NCI-H187 (cell line): ENCODE measurements at regions not wholly inside any gene's neighbourhood (a gene's known extent, or its start where the extent isn't known, plus 50 kb on each side); places are given as distances from the start of the nearest gene placed in this dataset.
"Not testable (repeated sequence)": the region's sequence is repeated elsewhere in the genome, so short reads cannot be mapped to it uniquely, and the experiment has no call there.

Experiments used
- DNase-seq, 2 experiments: peaks; one replicate each; lab custom pipeline; 2025; lab: John Stamatoyannopoulos, UW

DNA sequence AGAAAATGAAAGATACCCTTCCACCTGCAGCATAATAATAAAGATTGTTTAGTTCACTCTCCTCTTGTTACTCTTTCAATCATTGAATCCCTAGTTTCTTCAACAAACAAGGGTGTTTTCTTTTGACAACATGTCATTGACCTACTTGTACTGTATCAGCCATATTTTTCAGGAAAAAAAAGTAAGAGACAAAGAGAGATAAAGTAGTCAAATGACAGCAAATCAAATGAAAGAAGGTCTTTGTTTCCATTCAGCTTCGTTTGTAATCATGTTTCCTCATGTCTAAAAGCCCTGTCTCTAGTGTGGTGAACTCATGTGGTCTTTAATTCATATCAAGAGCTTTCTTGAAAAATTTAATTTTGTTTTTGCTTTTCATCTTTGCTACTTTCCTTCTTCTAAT lies 557.8 kb upstream of the LRATD1 start:
- no peak for DNase-seq

DNA sequence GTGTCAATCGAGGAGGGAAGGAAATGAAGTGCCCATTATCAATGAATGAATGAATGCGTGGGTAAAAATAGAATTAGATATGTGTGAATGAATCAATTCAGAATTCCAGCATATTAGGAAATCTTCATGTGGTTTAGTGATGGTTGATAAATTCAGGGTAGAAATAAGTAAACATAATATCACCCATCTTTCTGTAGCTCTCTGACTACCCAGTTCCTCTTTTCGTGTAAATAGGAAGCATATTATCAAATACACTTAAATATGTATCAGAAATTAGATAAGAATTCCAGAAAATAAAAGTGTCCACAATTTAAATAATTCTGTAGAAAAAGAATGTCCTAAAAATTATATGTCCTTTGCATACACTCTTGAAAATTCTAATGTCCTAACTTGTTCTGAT lies 552.9 kb upstream of the LRATD1 start:
- DNase-seq = no peak

DNA sequence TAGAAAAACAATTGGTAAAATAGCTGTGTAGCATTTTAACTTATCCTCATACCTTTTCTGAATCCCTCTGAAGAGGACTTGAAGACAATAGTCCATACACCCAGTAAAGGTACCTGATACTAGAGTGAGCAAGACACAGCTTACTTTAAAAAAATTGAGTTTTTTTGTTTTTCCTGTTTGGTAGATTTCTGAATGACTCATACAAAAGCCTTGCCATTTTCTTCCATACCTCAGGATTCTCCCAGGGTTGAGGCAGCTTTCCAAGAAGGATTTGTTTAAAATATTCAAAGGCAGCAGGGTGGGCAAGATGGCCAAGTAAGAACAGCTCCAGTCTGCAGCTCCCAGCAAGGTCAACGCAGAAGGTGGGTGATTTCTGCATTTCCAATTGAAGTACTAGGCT lies 551.0 kb upstream of the LRATD1 start:
- no peak for DNase-seq

DNA sequence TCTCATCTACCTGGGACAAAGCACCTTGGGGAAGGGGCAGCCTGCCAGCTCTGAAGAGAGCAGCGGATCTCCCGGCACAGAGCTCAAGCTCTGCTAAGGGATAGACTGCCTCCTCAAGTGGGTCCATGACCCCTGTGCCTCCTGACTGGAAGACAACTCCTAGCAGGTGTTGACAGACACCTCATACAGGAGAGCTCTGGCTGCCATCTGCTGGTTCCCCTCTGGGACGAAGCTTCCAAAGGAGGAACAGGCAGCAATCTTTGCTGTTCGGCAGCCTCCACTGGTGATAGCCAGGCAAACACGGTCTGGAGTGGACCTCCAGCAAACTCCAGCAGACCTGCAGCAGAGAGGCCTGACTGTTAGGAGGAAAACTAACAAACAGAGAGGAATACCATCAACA lies 549.9 kb upstream of the LRATD1 start:
- DNase-seq = no peak

DNA sequence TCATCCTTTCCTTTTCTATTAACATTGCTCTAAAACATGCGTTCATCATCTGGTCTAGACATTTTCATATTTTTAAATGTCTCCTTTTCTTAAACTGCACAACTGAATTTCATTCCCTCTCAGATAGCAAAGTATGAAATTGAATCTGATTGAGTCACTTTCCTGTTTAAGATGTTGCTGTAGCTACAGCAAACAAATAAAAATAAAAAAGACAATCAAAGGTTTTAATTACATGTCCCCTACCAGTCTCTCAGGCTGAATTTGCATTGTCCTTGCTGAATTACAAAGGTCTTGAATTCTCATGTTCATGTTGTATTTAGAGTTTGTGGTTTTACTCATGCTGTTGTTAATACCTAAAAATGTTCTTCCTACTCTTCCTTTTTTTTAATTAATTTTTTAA lies 537.9 kb upstream of the LRATD1 start:
- no peak for DNase-seq

DNA sequence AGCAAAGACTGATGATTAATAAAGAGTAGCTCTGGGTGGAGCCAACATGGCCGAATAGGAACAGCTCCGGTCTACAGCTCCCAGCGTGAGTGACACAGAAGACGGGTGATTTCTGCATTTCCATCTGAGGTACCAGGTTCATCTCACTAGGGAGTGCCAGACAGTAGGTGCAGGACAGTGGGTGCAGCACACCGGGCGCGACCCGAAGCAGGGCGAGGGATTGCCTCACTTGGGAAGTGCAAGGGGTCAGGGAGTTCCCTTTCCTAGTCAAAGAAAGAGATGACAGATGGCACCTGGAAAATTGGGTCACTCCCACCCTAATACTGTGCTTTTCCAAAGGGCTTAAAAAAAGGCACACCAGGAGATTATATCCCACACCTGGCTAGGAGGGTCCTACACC lies 533.4 kb upstream of the LRATD1 start:
- not testable (repeated sequence) for DNase-seq

DNA sequence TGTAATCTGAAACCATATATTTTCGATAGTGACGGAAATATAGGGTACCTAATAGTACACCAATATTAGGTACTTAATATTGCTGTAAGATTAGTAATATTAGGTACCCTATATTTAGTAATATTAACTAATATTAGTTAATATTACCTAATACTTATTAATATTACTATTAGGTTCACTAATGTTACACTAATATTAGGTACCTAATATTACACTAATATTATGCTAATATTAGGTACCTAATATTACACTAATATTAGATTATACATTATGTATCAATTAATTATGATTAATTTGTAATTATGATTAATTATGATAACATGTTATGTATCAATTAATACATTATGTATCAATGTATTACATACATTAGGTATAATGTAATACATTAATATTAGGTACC lies 518.2 kb upstream of the LRATD1 start:
- no peak for DNase-seq

DNA sequence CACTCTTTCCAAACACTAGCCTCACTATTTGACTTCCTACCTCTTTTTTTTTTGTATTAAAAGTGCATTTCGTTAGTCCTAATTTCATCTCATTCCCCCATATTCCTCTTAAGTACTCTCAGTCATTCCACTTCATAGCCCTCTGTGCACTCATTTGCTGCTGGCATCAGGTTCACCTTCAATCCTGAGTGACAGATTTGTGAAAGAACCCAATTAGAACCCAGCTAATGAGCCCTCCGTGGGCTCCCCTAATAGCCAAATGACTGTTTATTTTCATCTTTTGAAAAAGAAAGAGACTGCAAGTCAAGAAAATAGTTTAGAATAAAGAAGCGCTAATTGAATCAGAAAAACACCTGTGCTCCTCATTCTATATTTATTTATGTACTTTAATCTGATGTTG lies 512.1 kb upstream of the LRATD1 start:
- no peak for DNase-seq

DNA sequence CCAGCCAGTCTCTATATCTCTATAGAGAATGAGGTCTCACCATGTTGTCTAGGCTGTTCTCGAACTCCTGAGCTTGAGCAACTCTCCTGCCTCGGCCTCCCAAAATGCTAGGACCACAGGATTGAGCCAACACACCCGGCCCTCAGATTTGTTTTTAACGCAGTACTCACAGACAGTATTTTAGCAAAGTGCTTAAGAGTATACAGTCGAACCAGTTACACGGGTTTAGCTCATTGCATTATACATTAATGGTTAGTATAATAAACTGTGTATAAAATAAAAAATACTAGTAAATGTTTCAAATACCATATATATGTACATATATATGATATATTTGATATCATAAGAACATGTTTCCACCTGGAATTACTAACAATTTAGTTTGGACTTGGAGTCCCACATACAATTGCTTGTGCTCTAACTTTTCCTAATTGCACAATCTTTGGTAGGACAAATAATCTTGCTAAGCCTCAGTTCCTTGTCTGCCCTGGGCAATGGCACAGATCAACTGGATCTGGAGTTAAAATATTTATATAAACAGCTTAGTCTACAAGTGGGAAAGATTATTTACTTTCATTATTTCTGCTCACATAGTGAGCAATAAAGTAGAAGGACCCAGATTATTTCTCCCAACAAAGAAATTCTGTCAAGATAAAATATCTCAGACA lies 508.9 kb upstream of the LRATD1 start:
- DNase-seq = no peak

DNA sequence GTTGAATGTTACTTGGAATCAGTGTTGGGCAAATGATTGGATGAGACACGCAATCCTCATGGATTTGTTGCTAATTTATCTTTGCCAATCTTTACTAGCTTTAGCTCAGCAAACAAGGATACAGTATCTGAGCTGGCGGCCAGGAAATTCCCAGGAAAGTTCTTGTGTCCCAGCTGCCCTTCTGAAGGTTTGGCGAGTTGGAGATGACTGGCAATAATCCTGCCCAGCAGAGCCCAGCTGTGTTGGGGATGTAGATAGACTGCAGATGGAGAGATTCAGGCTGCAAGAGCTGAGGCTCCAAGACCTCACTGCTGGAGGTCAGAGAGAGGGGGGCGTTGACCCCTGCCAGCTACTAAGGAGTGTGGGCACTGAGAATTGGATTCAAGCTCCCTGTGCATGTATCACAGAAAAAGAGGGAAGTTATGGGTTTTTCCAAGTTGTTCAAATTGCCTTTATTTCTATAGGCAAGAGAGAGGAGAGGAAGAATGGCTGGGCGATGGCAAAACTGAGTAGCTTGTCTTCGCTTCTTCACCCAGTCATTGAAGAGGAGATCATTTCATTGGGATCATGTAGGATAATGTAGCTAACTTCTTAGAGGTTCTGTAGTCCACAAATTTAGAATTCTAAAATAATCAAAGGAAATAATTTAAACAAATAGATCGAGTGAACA lies 506.8 kb upstream of the LRATD1 start:
- DNase-seq = no peak

DNA sequence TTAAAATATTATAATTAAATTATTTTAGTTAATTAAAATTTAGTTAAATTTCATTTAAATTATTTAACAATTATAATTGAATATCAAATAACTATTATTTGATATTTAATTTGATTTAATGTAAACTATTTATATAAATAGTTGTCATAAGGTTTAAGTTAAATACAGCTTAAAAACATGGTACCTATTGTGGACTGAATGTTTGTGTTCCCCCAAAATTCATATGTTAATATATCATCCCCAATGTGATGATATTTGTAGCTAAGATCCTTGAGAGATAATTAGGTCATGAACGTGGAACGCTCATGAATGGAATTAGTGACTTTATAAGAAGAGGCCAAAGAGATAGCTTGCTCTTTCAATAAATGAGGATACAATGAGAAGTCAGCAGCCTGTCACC lies 505.7 kb upstream of the LRATD1 start:
- DNase-seq = no peak

DNA sequence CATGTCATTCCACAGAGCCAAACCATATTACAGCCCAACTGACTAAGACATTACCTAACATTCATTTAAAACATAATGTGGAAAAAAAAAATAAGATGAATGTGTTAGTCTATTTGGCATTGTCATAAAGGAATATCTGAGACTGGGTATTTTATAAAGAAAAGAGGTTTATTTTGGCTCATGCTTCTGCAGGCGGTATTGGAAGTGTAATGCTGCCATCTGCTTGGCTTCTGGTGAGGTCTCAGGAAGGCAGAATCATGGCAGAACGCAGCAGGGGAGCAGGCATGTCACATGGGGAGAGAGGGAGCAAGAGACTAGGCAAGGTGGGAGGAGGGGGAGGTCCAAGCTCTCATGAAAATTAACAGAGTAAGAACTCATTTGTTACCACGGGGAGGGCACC lies 504.8 kb upstream of the LRATD1 start:
- no peak for DNase-seq

DNA sequence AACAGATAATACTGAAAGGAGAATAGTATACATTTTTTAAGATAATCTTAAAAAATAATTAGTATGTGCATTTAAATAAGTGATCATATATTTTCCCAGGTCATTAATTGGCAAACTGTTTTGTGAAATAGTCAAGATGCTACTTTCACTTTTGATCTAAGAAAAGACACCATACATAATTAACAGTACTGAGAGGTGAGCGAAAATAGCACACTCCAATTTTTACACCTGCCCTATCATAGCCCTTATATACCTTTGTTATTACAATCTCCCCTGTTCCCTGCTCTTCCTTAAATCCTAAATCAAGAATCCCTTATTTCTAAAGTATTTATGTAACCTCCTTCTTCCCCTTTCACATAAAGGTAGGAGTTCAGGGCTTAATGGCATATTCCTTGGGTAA lies 500.1 kb upstream of the LRATD1 start:
- no peak for DNase-seq

DNA sequence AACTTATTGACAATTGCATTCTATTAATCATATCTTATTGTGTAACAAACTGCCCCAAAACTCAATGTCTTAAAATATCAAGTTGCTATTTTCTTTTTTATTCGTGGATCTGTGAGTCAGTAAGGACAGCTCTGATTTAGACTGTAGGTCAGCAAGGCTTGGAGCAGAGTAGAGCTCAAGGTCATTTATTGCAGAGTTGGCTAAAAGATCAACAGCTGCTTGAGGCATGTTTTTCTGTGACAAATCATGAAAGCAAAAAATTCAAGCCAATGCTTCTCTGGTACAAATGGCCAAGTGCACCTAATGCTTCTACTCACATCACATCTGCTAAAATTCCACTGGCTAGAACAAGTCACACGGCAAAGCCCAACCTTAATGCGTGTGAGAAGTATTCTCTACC lies 497.7 kb upstream of the LRATD1 start:
- DNase-seq = no peak

DNA sequence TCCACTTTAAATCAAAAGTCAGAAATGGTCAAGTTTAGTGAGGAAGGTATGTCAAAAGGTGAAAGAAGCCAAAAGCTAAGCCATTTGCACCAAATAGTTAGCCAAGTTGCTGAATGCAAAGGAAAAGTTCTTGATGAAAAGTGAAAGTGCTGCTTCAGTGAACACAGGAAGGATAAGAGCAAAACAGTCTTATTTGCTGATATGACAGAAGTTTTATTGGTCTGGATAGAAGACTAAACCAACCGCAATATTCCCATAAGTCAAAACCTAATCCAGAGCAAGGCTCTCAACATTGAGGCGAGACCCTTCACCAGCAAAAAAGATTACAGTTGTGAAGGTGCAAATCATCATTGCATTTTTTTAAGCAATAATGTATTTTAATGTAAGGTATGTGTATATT lies 496.5 kb upstream of the LRATD1 start:
- DNase-seq = no peak

DNA sequence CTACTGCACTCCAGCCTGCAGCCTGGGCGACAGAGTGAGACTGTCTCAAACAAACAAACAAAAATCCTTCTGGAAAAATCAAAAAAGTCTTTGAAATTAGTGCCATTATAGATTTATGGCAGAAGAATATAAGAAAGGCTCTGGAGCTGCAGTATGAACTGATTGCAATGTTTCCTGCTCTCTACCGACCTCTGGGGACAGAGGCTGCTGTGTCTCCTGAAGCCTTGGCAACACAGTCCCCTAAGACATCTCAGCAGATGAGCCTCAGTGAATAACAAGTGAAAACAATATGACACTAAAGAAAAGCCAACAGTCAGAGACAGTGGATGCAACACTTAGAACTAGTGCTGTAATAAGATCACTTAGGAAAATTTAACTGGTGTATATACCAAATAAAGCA lies 494.9 kb upstream of the LRATD1 start:
- no peak for DNase-seq

DNA sequence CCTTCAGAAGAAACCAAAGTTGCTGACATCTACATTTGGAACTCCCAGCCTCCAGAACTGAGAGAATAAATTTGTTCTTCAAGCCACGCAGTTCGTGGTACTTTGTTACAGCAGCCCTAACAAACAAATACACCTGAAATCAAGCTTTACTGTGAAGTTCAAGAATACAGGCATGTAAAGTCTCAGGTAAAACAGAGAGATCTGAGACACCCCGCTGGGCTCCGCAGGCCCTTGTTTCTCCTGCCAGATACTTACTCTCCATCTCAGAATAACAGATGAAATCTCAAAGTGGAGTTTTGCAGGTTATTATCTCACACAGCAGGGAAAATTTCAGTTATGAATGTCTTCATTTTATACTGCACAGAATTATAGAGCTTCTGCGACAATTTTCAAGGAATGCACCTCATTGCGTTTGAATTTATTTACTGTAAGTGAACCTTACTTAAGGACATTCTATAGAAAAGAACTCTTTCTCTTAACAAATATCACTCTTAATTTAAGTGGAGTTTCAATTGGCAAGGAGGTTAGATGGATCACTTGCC lies 492.4 kb upstream of the LRATD1 start:
- no peak for DNase-seq

DNA sequence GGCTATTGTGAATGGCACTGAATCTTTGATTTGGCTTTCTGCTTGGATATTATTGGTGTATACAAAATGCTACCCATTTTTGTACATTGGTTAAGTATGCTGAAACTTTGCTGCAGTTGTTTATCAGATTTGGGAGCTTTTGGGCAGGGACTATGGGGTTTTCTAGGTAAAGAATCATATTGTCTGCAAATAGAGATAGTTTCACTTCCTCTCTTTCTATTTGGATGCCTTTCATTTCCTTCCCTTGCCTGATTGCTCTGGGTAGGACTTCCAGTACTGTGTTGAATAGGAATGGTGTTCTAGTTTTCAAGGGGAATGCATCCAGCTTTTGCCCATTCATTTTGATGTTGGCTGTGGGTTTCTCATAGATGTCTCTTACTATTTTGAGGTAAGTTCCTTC lies 489.1 kb upstream of the LRATD1 start:
- DNase-seq = no peak

DNA sequence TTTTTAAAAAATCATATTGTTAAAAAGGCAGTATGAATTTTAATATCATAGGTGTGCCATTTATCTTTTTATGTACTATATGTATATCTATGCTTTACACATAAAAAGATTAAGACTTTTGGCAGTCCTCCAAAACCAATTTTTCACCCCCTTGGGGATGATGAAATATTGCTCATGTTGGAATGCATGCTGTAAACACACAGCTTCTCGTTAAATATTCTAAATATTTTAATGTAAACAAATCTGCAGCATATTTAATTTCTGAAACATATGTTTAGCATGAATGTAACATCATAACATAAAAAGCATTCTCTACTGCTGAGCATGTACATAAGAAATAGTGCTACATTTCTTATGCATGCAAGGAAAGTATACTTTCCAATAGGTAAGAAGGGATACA lies 484.3 kb upstream of the LRATD1 start:
- DNase-seq = no peak

DNA sequence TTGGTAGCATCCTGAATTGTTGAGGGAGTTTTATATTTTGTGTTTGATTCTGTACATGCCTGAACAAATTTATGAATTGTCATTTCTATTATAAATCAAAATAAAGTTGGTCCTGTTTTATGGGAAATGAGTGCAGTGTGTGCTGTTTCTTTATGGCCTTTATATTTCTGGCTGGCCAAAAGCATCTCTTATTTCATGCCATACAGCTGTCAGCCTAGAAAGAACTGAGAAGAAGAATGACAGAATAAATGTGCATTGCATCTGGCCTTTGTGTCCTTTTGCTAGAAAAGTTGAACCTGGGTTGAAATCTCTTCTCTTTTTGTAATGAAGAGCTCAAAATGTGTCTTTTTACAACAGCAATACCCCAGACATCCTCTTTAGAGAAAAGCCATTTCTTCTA lies 474.7 kb upstream of the LRATD1 start:
- DNase-seq = no peak

DNA sequence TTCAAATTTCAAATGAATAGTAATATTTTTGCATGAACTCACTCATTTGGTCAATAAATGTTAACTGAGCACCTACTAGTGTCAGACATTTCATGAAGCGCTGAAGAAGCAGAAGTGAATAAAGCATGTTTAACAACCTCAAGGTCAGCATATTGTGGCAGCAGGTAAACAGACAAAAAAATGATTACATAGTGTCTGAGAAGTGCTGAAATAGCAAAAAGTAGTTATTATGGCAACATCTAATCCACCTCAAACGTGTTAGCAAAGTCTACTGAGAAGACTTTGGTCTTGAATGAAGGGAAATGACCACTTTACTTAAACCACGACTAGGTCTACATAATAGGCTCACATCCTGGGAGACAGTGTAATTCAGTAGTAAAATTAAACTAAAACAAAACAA lies 452.2 kb upstream of the LRATD1 start:
- no peak for DNase-seq

DNA sequence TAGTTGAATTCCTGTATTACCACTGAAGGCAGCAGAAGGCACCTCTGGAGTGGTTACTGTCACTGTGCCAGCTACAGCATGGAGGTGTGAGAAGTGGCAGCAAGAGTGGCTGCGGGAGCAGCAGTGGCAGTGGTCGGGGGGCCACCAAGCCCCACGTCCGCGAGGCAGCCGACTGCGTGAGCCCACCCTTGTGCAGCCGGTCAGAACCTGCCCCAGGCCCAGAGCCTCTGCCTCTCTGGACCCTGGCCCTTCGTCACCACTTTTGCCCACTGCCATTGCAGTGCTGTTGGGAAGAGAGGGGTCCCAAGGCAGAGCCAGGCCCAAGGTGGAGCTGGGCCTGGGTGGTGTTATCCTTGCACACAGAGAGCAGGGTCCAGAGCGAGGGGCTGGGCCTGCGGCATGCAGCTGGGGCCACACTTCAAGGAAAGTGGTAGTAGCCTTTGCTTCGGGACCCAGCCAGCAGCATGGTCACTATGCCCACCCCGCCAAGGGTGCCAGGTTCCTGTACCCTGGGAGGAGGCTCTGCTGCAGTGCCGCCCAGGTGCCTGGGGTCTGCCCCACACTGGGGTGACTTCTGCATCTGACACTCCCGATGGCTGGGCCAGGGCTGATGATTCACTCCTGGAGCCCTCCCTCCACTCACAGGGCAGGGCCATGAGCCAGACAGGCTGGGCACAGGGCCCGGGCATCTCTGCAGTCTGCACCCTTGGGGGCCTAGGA lies 450.1 kb upstream of the LRATD1 start:
- no peak for DNase-seq

DNA sequence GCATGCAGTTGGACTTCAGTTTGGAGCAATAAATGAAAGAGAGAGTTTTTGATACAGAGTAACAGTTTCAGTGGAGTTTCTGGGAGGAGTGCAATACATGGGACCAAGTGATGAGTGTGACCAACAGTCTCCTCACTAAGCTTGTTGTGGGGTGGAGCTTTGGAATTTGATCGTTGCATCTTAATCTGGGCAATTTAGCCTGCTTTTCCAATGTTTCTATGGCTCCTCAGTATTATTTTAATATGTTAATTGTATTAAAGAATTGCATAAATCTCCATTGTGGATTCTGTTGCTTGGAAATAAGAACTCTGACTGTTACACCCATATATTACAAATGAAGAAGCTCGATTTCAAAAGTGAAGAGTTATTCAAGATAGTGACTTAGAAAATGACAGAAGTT lies 446.6 kb upstream of the LRATD1 start:
- DNase-seq = no peak
